Panc1 (cell line): ENCODE measurements at regions not wholly inside any gene's neighbourhood (a gene's known extent, or its start where the extent isn't known, plus 50 kb on each side); places are given as distances from the start of the nearest gene placed in this dataset.

ENCODE experiments used
- ATAC-seq: fragments of 200-7000 bp; cut with Tn5 transposase; 2 replicates; pipeline ENCODE4 v1.9.1; 2020; ENCODE audit warnings: mild to moderate bottlenecking, moderate library complexity
- BruUV-seq: library from RNA; stranded (reverse); fragments of 400-500 nt; replicated peaks from 2 replicates; lab custom pipeline; 2021; lab: Mats Ljungman, UMichigan
- CTCF ChIA-PET: fragments of 300-600 bp; sonication (Branson Sonifier 250); formaldehyde crosslinking; loops from one replicate; lab custom pipeline; 2022; ENCODE audit warnings: antibody characterized with exemption; lab: Charles Lee
- POLR2A ChIA-PET: fragments of 300-600 bp; sonication (Branson Sonifier 250); formaldehyde crosslinking; loops from one replicate; lab custom pipeline; 2022; ENCODE audit warnings: antibody characterized with exemption; lab: Charles Lee
- DNase-seq: peaks from one replicate; pipeline ENCODE4 v3.0.0-alpha.2; 2010; ENCODE audit warnings: low read depth, low spot score
- H3K27ac ChIP-seq: 2 replicates; pipeline ENCODE4 v1.5.1; 2011; ENCODE audit warnings: mild to moderate bottlenecking, low read length, inconsistent platforms
- H3K27me3 ChIP-seq: fragments of 200-500 bp; sonication (Bioruptor generic); 2 replicates; pipeline ENCODE4 v1.6.0; 2014; ENCODE audit warnings: low read length, inconsistent platforms; ENCODE audit not compliant: control insufficient read depth, insufficient read depth
- H3K36me3 ChIP-seq: fragments of 200-500 bp; sonication (Bioruptor generic); 2 replicates; pipeline ENCODE4 v1.5.1; 2014; ENCODE audit warnings: inconsistent platforms, mild to moderate bottlenecking, low read length, moderate library complexity; ENCODE audit not compliant: control insufficient read depth, insufficient read depth
- H3K4me1 ChIP-seq: 2 replicates; pipeline ENCODE4 v1.5.1; 2011; ENCODE audit warnings: inconsistent platforms, mild to moderate bottlenecking, low read length, moderate library complexity; ENCODE audit not compliant: control insufficient read depth, insufficient read depth
- H3K4me3 ChIP-seq, 2 experiments: 2 replicates each; pipeline ENCODE4 v1.5.1; 2011 to 2012; ENCODE audit warnings: low read depth in 2 of 2, low read length in 2 of 2, mild to moderate bottlenecking in 2 of 2, inconsistent platforms in 1 of 2, moderate library complexity in 1 of 2
- H3K9me3 ChIP-seq: fragments of 200-500 bp; sonication (Bioruptor generic); 2 replicates; pipeline ENCODE4 v1.5.1; 2014; ENCODE audit warnings: low read depth, mild to moderate bottlenecking, inconsistent platforms, low read length, moderate library complexity; ENCODE audit not compliant: control insufficient read depth, insufficient read depth
- CTCF ChIP-seq: fragments of 450-650 bp; IDR thresholded peaks from 2 replicates; pipeline ENCODE4 v1.5.1; 2017; ENCODE audit warnings: mild to moderate bottlenecking
- POLR2AphosphoS5 ChIP-seq: IDR thresholded peaks from 2 replicates; pipeline ENCODE4 v1.6.1; 2012; ENCODE audit warnings: mild to moderate bottlenecking, low read depth, low read length, moderate library complexity
- REST ChIP-seq, 2 experiments: IDR thresholded peaks; 2 replicates each; pipeline ENCODE4 v1.6.1; 2011 to 2012; ENCODE audit warnings: low read depth in 2 of 2, control low read depth in 1 of 2, low read length in 1 of 2, mild to moderate bottlenecking in 1 of 2, moderate library complexity in 1 of 2; ENCODE audit not compliant: insufficient read depth in 1 of 2
- SIN3A ChIP-seq: IDR thresholded peaks from 2 replicates; pipeline ENCODE4 v1.6.1; 2012; ENCODE audit warnings: low read depth, mild to moderate bottlenecking, low read length, moderate library complexity, borderline replicate concordance; ENCODE audit not compliant: insufficient read depth
- TCF7L2 ChIP-seq: IDR thresholded peaks from 2 replicates; pipeline ENCODE4 v1.6.1; 2011; ENCODE audit warnings: mild to moderate bottlenecking, low read depth, low read length, inconsistent platforms
- in situ Hi-C: cut with HindIII; loops from 2 replicates; pipeline ENCODE4 v1.10.0; 2016; ENCODE audit warnings: low sequenced_read_pairs, low pct_unique_long_range_greater_than_20kb
- intact Hi-C: fragments of 100-400 bp; cut with micrococcal nuclease; formaldehyde crosslinking; loops from one replicate; pipeline ENCODE4 v1.10.0; 2022; ENCODE audit not compliant: unreplicated experiment

GRCh38 chr9:72460342-72461312 is 60.8 kb upstream of the TMC1 start:
- no peak for ATAC-seq
- CTCF ChIA-PET, result no interaction called here
- no peaks in the 10 kb centered on the region for H3K36me3 ChIP-seq
- no peaks in the 10 kb centered on the region for H3K9me3 ChIP-seq
- H3K4me1 ChIP-seq, result peaks cover 2% of the 10 kb centered on the region; the same call in 1 of the 2 replicates
- no peaks in the 10 kb centered on the region for H3K27me3 ChIP-seq
- in situ Hi-C loops, result no loop called here
- no peak for DNase-seq
- H3K27ac ChIP-seq, result peak overlapping the region; percentile 13; the same call in 1 of the 2 replicates
- BruUV-seq, result no TSS peak
- H3K4me3 ChIP-seq, result no peak overlapping the region
- POLR2A ChIA-PET, result no interaction called here
- intact Hi-C loops, result no loop called here
- no peak for TF ChIP-seq CTCF
- no peak for TF ChIP-seq TCF7L2
- TF ChIP-seq SIN3A, result no peak
- no peak for TF ChIP-seq REST (IDR thresholded peaks at IDR 0.05; ENCODE audit: insufficient read depth in 1 of 2, low read depth in 2 of 2, low read length in 1 of 2)
- no peak for TF ChIP-seq POLR2AphosphoS5

GRCh38 chr9:72459308-72459707 is 62.1 kb upstream of the TMC1 start:
- Histone ChIP-seq H3K27ac (peak overlapping the region; percentile 26; the same call in 1 of the 2 replicates), H3K27me3 (no peaks in the 10 kb centered on the region), H3K9me3 (no peaks in the 10 kb centered on the region), H3K36me3 (no peaks in the 10 kb centered on the region), H3K4me1 (peaks cover 5% of the 10 kb centered on the region; the same call in 1 of the 2 replicates), H3K4me3 (no peak overlapping the region)
- DNase-seq (no peak), ATAC-seq (no peak)
- TF ChIP-seq TCF7L2, result no peak
- TF ChIP-seq SIN3A, result no peak
- no peak for TF ChIP-seq POLR2AphosphoS5
- TF ChIP-seq CTCF, result no peak
- no peak for TF ChIP-seq REST (IDR thresholded peaks at IDR 0.05; ENCODE audit: insufficient read depth in 1 of 2, low read depth in 2 of 2, low read length in 1 of 2)
- BruUV-seq, result no TSS peak
- CTCF ChIA-PET, result no interaction called here
- intact Hi-C loops (no loop called here), in situ Hi-C loops (no loop called here)
- POLR2A ChIA-PET, result no interaction called here
